Activated CD4-positive, CD25-positive, alpha-beta regulatory T cell treated with anti-CD3 and anti-CD28 coated beads, Interleukin-2, amount 50 U/mL, for 72 hours (primary cell): ENCODE measurements at regions not wholly inside any gene's neighbourhood (a gene's known extent, or its start where the extent isn't known, plus 50 kb on each side); places are given as distances from the start of the nearest gene placed in this dataset.

Experiments
- DNase-seq: peaks from one replicate; pipeline ENCODE4 v3.0.0; 2021

- no peak for DNase-seq
These were observed 157.6 kb upstream of the PLXNA4 start for GRCh38 chr7:132733860-132734259.

GRCh38 chr7:132732321-132732865, 156.1 kb upstream of the PLXNA4 start:
- no peak for DNase-seq

GRCh38 chr7:132730105-132730504, 153.8 kb upstream of the PLXNA4 start:
- DNase-seq = no peak

GRCh38 chr7:132723506-132724081, 147.3 kb upstream of the PLXNA4 start:
- DNase-seq = no peak

- DNase-seq = no peak
These were observed 144.6 kb upstream of the PLXNA4 start for GRCh38 chr7:132720835-132721234.

- no peak for DNase-seq
These were observed 137.6 kb upstream of the PLXNA4 start for GRCh38 chr7:132713893-132714292.

GRCh38 chr7:132709971-132710567, 133.8 kb upstream of the PLXNA4 start:
- DNase-seq = no peak

GRCh38 chr7:132708470-132708869, 132.2 kb upstream of the PLXNA4 start:
- DNase-seq = no peak

GRCh38 chr7:132705146-132705545, 128.9 kb upstream of the PLXNA4 start:
- no peak for DNase-seq

- no peak for DNase-seq
These were observed 127.5 kb upstream of the PLXNA4 start for GRCh38 chr7:132703742-132704141.

GRCh38 chr7:132697003-132697402, 120.7 kb upstream of the PLXNA4 start:
- no peak for DNase-seq

GRCh38 chr7:132696332-132696731, 120.1 kb upstream of the PLXNA4 start:
- DNase-seq = no peak

GRCh38 chr7:132691201-132691600, 114.9 kb upstream of the PLXNA4 start:
- no peak for DNase-seq

- no peak for DNase-seq
These were observed 113.9 kb upstream of the PLXNA4 start for GRCh38 chr7:132690174-132690573.

GRCh38 chr7:132687981-132688383, 111.7 kb upstream of the PLXNA4 start:
- DNase-seq = no peak

- no peak for DNase-seq
These were observed 110.7 kb upstream of the PLXNA4 start for GRCh38 chr7:132687016-132687415.

- no peak for DNase-seq
These were observed 109.0 kb upstream of the PLXNA4 start for GRCh38 chr7:132685277-132685676.

GRCh38 chr7:132683896-132684690, 107.8 kb upstream of the PLXNA4 start:
- DNase-seq = no peak

GRCh38 chr7:132681951-132682350, 105.7 kb upstream of the PLXNA4 start:
- DNase-seq = no peak

GRCh38 chr7:132680590-132680989, 104.3 kb upstream of the PLXNA4 start:
- DNase-seq = no peak

- no peak for DNase-seq
These were observed 102.4 kb upstream of the PLXNA4 start for GRCh38 chr7:132678656-132679055.

GRCh38 chr7:132677918-132678317, 101.6 kb upstream of the PLXNA4 start:
- no peak for DNase-seq

- DNase-seq = no peak
These were observed 96.1 kb upstream of the PLXNA4 start for GRCh38 chr7:132672200-132672990.
